H1 (cell line): ENCODE measurements at regions not wholly inside any gene's neighbourhood (a gene's known extent, or its start where the extent isn't known, plus 50 kb on each side); places are given as distances from the start of the nearest gene placed in this dataset.

ENCODE experiments used
- CTCF ChIP-seq, 3 experiments: IDR thresholded peaks; 1 replicate in 2 of 3; 2 replicates in 1 of 3; pipeline versions ENCODE4 v1.5.1 to v1.6.1; 2011; ENCODE audit warnings: low read length in 3 of 3, mild to moderate bottlenecking in 3 of 3, inconsistent platforms in 2 of 3, low read depth in 1 of 3, moderate library complexity in 1 of 3; ENCODE audit not compliant: insufficient read depth in 1 of 3; ENCODE audit errors: control extremely low read depth in 1 of 3
- EGR1 ChIP-seq: IDR thresholded peaks from 2 replicates; pipeline ENCODE4 v1.6.1; 2011; ENCODE audit warnings: low read depth, low read length, borderline replicate concordance
- EP300 ChIP-seq, 2 experiments: IDR thresholded peaks; 1 replicate in 1 of 2; 2 replicates in 1 of 2; pipeline ENCODE4 v1.6.1; 2011 to 2012; ENCODE audit warnings: low read depth in 2 of 2, low read length in 2 of 2, mild to moderate bottlenecking in 2 of 2, borderline replicate concordance in 1 of 2, inconsistent platforms in 1 of 2, moderate library complexity in 1 of 2
- EZH2 ChIP-seq: fragments of 200-600 bp; sonication (generic); IDR thresholded peaks from 2 replicates; pipeline ENCODE4 v1.7.1; 2012; ENCODE audit warnings: low read depth, mild to moderate bottlenecking, moderate library complexity, low read length, inconsistent platforms; ENCODE audit not compliant: severe bottlenecking
- HDAC2 ChIP-seq, 2 experiments: fragments of 300-600 bp in 1 of 2; sonication (generic) in 1 of 2; IDR thresholded peaks; 2 replicates each; pipeline ENCODE4 v1.6.1; 2011 to 2012; ENCODE audit warnings: low read depth in 2 of 2, low read length in 2 of 2, mild to moderate bottlenecking in 2 of 2, moderate library complexity in 2 of 2, borderline replicate concordance in 1 of 2, inconsistent platforms in 1 of 2
- JUND ChIP-seq: IDR thresholded peaks from 2 replicates; pipeline ENCODE4 v1.6.1; 2011; ENCODE audit warnings: mild to moderate bottlenecking, improper control_type of control experiment, low read length
- POLR2A ChIP-seq, 2 experiments: IDR thresholded peaks; 1 replicate in 1 of 2; 2 replicates in 1 of 2; pipeline ENCODE4 v1.6.1; 2011; ENCODE audit warnings: low read depth in 2 of 2, low read length in 2 of 2, mild to moderate bottlenecking in 2 of 2; ENCODE audit errors: control extremely low read depth in 1 of 2
- POU5F1 ChIP-seq: IDR thresholded peaks from 2 replicates; pipeline ENCODE4 v1.6.1; 2011; ENCODE audit warnings: low read depth, mild to moderate bottlenecking, low read length, moderate library complexity
- USF2 ChIP-seq: IDR thresholded peaks from 2 replicates; pipeline ENCODE4 v1.6.1; 2011; ENCODE audit warnings: low read length, improper control_type of control experiment
- TF ChIP-seq, protein P1 (sequence below): IDR thresholded peaks from 2 replicates; pipeline ENCODE4 v1.6.1; 2012; ENCODE audit warnings: inconsistent platforms

DNA sequence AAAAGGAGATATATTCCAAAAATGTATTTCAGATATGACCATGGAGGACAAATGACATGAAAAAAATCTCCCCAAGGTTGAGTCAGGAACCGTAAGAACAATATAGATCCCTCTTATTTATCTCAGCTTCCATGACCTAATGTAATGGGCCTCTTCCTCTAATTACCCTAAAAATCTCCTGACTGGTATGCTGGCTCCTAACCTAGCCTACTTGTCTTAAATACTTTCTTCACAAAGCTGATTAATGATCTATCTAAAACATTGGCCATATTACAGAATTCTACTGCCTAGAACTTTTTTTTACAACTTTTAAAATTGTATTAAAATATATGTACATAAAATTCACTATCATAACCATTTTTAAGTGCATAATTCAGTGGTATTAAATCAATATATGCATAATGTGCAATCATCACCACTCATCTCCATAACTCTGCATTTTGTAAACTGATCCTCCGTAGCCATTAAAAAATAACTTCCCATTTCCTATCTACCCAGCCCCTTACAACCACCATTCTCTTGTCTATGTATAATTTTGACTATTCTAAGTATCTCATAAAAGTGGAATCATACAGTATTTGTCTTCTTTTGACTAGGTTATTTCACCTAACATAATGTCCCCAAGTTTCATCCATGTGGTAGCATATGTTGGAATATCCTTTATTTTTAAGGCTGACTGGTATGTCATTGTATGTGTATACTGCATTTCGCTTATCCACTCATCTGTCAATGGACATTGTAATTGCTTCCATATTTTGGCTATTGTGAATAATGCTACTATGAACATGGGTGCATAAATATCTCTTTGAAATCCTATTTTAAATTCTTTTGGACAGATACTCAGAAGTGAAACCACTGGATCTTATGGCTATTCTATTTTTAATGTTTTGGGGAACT is 464.6 kb downstream of the ADAMTS20 start:
- TF ChIP-seq POU5F1 (no peak), POLR2A (IDR thresholded peaks at IDR 0.05; ENCODE audit: control extremely low read depth in 1 of 2, low read depth in 2 of 2, low read length in 2 of 2) (no peak), CTCF (IDR thresholded peaks at IDR 0.05; ENCODE audit: control extremely low read depth in 1 of 3, insufficient read depth in 1 of 3, low read depth in 1 of 3, low read length in 3 of 3) (no peak), EZH2 (no peak), EP300 (IDR thresholded peaks at IDR 0.05; ENCODE audit: borderline replicate concordance in 1 of 2, low read depth in 2 of 2, low read length in 2 of 2) (no peak), JUND (no peak), HDAC2 (IDR thresholded peaks at IDR 0.05; ENCODE audit: borderline replicate concordance in 1 of 2, low read depth in 2 of 2, low read length in 2 of 2) (no peak), USF2 (no peak), EGR1 (no peak)
- TF ChIP-seq, protein P1, sequence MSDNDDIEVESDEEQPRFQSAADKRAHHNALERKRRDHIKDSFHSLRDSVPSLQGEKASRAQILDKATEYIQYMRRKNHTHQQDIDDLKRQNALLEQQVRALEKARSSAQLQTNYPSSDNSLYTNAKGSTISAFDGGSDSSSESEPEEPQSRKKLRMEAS, result no peak
